HFFc6 (cell line): ENCODE measurements at regions not wholly inside any gene's neighbourhood (a gene's known extent, or its start where the extent isn't known, plus 50 kb on each side); places are given as distances from the start of the nearest gene placed in this dataset.

Experiments used
- DNase-seq: peaks from one replicate; pipeline ENCODE4 v3.0.0-alpha.2; 2018
- H3K27ac Mint-ChIP-seq: 2 replicates; pipeline ENCODE4 v1.8.0; 2020; ENCODE audit warnings: mild to moderate bottlenecking, mixed read lengths
- H3K27me3 Mint-ChIP-seq: 2 replicates; pipeline ENCODE4 v1.8.0; 2021; ENCODE audit warnings: mild to moderate bottlenecking, moderate library complexity, mixed read lengths; ENCODE audit not compliant: insufficient read depth
- H3K36me3 Mint-ChIP-seq: 2 replicates; pipeline ENCODE4 v1.8.0; 2021; ENCODE audit warnings: low read depth, mixed read lengths
- H3K4me1 Mint-ChIP-seq: 2 replicates; pipeline ENCODE4 v1.8.0; 2020; ENCODE audit warnings: low read depth, mixed read lengths
- H3K4me3 Mint-ChIP-seq: 2 replicates; pipeline ENCODE4 v1.8.0; 2020; ENCODE audit warnings: mild to moderate bottlenecking, moderate library complexity, mixed read lengths
- H3K9me3 Mint-ChIP-seq: 2 replicates; pipeline ENCODE4 v1.8.0; 2020; ENCODE audit warnings: mild to moderate bottlenecking, mixed read lengths
- CTCF ChIP-seq: fragments of 200-600 bp; sonication (generic); IDR thresholded peaks from 2 replicates; pipeline ENCODE4 v1.5.0; 2021; ENCODE audit warnings: antibody characterized with exemption, mild to moderate bottlenecking

DNA sequence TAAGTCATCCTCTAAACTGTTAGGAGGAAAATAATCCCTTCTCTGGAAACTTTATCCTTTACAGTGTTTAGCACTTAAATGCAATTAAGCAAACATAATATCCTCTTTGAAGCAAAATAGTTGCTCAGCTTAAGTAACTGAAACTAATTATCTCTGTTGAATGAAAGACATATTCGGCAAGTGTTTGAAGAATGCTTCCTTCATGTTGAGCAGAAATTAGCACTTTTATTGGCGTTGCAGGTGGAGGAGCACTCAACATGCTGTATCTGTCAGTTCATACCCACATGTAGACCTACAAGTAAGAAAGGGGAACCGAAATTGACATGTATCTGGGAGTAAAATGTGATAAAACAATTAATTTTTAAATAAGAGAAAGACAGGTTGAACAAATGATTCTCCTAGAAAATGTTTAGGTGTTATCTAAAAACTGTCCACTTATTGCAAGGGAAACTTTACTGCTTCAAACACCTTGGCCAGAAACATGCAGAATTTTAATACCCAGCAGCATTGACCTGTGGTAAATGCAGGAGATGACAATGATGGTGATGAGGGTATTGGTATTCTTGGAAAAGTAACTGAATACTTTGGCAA is 987.0 kb upstream of the MAP3K7 start:
- Mint-ChIP-seq H3K4me3 (no peak overlapping the region), H3K27me3 (no peaks in the 10 kb centered on the region), H3K9me3 (peaks cover 9% of the 10 kb centered on the region; the same call in 1 of the 2 replicates), H3K27ac (no peak overlapping the region), H3K4me1 (no peaks in the 10 kb centered on the region), H3K36me3 (no peaks in the 10 kb centered on the region)
- TF ChIP-seq CTCF: no peak
- DNase-seq: no peak

- H3K4me3 Mint-ChIP-seq: no peak overlapping the region
- no peak for TF ChIP-seq CTCF
Observed at GRCh38 chr6:91572878-91573277, 986.0 kb upstream of the MAP3K7 start.

GRCh38 chr6:91569071-91569470 is 982.2 kb upstream of the MAP3K7 start:
- no peak overlapping the region for H3K27ac Mint-ChIP-seq
- TF ChIP-seq CTCF: no peak
- no peaks in the 10 kb centered on the region for H3K36me3 Mint-ChIP-seq
- no peaks in the 10 kb centered on the region; the same call in 1 of the 2 replicates for H3K27me3 Mint-ChIP-seq
- no peak overlapping the region for H3K4me3 Mint-ChIP-seq
- H3K4me1 Mint-ChIP-seq: no peaks in the 10 kb centered on the region
- no peak for DNase-seq
- H3K9me3 Mint-ChIP-seq: peaks cover 18% of the 10 kb centered on the region

More at GRCh38 chr6:91572878-91573277, 986.0 kb upstream of the MAP3K7 start:
- Mint-ChIP-seq H3K9me3 (peaks cover 10% of the 10 kb centered on the region), H3K27ac (no peak overlapping the region), H3K4me1 (no peaks in the 10 kb centered on the region), H3K27me3 (no peaks in the 10 kb centered on the region), H3K36me3 (no peaks in the 10 kb centered on the region)
- DNase-seq: no peak

GRCh38 chr6:91566467-91566866 is 979.6 kb upstream of the MAP3K7 start:
- Mint-ChIP-seq H3K9me3 (peaks cover 38% of the 10 kb centered on the region), H3K4me3 (no peak overlapping the region), H3K27me3 (no peaks in the 10 kb centered on the region; the same call in none of the 2 replicates), H3K36me3 (no peaks in the 10 kb centered on the region), H3K27ac (no peak overlapping the region), H3K4me1 (no peaks in the 10 kb centered on the region)
- TF ChIP-seq CTCF: no peak
- DNase-seq: no peak

GRCh38 chr6:91565207-91565606 is 978.3 kb upstream of the MAP3K7 start:
- TF ChIP-seq CTCF: no peak
- Mint-ChIP-seq H3K4me3 (no peak overlapping the region), H3K4me1 (no peaks in the 10 kb centered on the region), H3K36me3 (peaks cover 4% of the 10 kb centered on the region), H3K27me3 (no peaks in the 10 kb centered on the region; the same call in none of the 2 replicates), H3K27ac (no peak overlapping the region), H3K9me3 (peaks cover 46% of the 10 kb centered on the region)
- DNase-seq: no peak

GRCh38 chr6:91562955-91563354 is 976.1 kb upstream of the MAP3K7 start:
- Mint-ChIP-seq H3K9me3 (peaks cover 53% of the 10 kb centered on the region), H3K27me3 (no peaks in the 10 kb centered on the region; the same call in none of the 2 replicates), H3K4me3 (no peak overlapping the region), H3K36me3 (peaks cover 4% of the 10 kb centered on the region), H3K4me1 (no peaks in the 10 kb centered on the region), H3K27ac (no peak overlapping the region)
- DNase-seq: no peak
- no peak for TF ChIP-seq CTCF
